HG02642 (cell line): ENCODE measurements at regions not wholly inside any gene's neighbourhood (a gene's known extent, or its start where the extent isn't known, plus 50 kb on each side); places are given as distances from the start of the nearest gene placed in this dataset.
"Not testable (repeated sequence)": the region's sequence is repeated elsewhere in the genome, so short reads cannot be mapped to it uniquely, and the experiment has no call there.

Source experiments
- ATAC-seq: cut with Tn5 transposase; IDR thresholded peaks from one replicate; pipeline ENCODE4 v1.9.1; 2021; ENCODE audit warnings: mild to moderate bottlenecking; ENCODE audit not compliant: unreplicated experiment, poor library complexity

DNA sequence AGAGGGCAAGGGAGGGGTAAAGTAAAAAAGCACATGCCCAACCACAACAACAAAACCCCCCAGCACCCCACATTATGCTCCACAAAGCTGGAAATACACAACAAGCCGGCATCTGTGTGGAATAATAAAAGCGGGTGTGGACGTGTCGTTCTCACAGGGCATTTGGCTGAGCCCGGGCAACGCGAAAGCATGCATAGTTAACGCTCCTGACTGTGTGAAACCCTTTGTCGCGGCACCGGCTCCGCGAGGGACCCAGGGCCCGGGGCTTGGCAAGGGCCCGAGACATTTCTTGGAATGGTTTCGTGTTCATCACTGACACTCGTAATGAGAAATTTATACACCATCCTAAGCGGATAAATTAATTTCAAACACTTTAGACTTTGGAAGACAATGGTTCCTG, 165.6 kb downstream of the INHBB start:
- ATAC-seq: no peak

DNA sequence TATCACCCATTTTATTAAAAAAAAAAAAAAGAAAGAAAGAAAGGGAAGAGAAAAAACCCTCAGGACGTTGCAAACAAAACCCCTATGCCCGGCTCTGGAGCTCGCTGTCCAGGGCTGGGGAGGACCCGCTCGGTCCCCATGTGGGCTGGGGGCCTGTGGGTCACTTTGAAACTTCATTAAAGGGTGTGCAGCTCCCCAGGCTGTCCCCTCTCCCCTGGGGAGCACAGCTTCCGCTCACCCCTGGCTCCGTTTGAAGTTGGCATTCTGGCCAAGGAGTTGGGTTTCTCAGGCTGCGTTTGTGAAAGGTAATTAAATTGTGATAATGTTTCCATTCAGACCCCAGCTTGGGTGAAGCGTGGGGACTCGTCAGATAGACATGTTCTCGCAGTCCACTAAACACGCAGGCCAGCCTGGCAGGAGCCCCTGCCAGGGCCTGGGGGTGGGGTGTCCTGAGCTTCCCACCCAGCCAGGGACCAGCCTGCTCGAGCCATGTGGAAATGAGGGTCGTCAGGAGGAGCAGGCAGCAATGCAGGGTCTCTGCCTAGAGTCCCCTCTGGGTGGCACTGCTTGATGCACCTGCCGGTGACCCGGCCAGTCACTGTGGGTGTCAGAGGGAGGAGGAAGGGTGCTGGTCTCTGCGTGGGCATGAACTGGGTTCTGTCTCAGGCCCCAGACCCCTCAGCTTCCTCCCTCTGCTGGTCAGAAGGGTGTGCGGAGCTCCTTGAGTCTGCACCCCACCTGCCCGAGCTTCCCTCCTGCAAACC, 166.2 kb downstream of the INHBB start:
- no peak for ATAC-seq

- ATAC-seq: no peak
Observed at GRCh38 chr2:120513776-120514357, 167.9 kb downstream of the INHBB start.

DNA sequence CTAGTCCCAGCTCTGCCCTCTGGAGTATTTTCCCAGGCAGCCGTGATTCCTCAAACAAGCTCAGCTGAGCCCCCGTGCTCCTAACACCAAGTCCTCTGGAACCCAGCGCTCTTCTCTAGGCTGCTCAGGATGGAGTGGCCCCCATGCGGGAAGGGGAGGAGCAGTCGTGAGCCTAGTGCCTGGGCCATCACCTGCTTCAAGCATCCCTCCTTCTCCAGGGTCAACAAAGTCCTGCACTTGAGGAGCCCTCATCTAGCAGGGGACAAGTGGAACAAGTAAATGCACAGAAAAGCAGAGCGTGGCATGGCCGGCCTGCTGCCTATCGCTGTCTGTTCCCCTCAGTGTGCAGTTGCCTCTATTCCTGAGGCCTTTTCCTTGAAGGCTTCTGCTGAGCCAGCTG, 168.6 kb downstream of the INHBB start:
- no peak for ATAC-seq

- not testable (repeated sequence) for ATAC-seq
Observed at GRCh38 chr2:120515066-120515758, 169.3 kb downstream of the INHBB start.

- no peak for ATAC-seq
Observed at GRCh38 chr2:120515759-120516678, 170.1 kb downstream of the INHBB start.

GRCh38 chr2:120516679-120517314, 170.9 kb downstream of the INHBB start:
- ATAC-seq: no peak

GRCh38 chr2:120517751-120518469, 172.0 kb downstream of the INHBB start:
- no peak for ATAC-seq

DNA sequence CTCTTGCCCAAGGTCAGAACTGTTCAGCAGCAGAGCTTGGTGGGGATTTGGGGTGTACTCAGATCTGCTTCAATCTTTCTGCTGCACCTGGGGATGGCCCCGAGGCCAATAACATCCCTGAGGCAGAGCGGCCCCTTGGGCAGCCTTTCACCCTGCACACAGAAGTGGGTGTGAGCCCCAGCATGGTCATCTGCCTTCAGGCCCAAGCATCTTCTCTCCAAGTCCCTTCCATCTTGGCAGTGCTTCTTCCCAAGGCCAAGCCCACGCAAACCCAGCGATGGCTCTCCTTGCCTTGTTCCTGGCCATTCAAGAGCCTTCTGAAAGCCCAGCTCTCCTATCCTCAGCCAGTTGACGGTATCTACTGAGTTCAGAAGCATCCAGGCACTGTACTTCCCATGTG, 172.9 kb downstream of the INHBB start:
- ATAC-seq: no peak

DNA sequence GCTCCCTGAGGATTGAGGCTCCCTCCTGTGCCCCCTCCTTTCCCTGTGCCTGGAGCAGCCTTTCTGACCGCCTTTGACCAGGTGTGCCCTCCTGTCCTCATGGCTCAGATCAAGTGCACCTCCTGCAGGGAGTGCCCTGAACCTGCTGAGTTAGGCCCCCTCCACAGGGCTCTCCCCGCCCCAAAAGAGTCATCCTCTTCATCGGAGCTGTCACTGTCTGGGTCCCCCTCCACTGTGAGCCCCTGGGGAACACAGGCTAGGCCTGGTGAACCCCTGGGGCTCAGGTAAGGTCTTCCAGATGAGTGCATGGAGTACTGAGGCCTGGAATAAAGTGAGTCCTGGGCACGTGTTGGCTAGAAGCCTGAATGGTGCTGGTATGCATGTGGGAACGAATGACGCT, 173.5 kb downstream of the INHBB start:
- ATAC-seq: no peak

GRCh38 chr2:120520454-120520853, 174.5 kb downstream of the INHBB start:
- ATAC-seq: no peak

DNA sequence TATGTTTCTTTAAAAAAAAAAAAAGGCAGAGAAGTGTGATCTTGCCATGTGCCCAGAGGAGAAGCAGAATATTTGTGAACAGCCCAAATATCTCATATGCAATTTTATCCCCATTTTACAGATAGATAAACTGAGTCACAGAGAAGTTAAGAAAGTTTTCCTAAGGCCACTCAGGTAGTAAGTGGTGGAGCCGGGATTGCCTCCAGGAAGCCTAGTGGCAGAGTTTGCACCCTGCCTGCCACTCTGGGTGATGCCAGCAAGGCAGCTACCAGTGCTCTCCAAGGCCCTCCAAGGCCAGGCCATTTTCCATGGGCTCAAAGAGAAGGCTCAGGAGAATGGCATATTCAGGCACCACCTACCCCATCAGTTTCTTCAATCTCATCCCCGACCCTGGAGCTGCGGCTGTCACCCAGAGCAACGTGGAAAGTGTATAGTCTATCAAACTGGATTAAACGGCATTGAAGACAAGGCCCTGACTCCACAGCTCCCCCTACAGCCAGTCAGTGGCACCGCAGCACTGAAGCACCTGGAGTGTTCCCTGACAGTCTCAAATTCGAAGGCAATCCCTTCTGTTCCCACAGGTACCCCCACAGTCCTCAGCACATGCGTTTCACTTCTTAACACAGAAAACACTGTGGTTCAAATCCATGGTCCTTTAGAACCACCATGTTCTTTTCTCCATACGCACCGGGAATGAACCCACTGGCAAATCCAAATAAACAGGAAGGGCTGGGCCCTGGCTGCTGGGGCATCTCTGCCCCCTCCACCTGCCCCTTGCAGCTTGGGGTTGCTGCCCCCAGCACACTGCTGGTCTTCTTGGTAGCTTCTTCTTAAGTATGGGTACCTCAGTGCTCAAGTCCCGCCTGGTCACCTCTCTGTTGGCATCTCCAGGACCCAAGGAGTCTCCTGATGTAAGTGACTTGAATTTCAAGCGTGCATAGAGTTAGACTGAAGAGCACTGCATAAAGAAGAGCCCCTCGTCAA, 175.3 kb downstream of the INHBB start:
- no peak for ATAC-seq

GRCh38 chr2:120522151-120522751, 176.3 kb downstream of the INHBB start:
- ATAC-seq: no peak

- ATAC-seq: no peak
Observed at GRCh38 chr2:120523766-120524165, 177.8 kb downstream of the INHBB start.

- ATAC-seq: no peak
Observed at GRCh38 chr2:120524174-120524573, 178.2 kb downstream of the INHBB start.

- no peak for ATAC-seq
Observed at GRCh38 chr2:120525056-120526046, 179.4 kb downstream of the INHBB start.
